A673 (cell line): ENCODE measurements at regions not wholly inside any gene's neighbourhood (a gene's known extent, or its start where the extent isn't known, plus 50 kb on each side); places are given as distances from the start of the nearest gene placed in this dataset.

Experiments used
- BruUV-seq: library from RNA; stranded (reverse); fragments of 400-500 nt; replicated peaks from 2 replicates; lab custom pipeline; 2021; lab: Mats Ljungman, UMichigan
- CTCF ChIA-PET: fragments of 300-600 bp; sonication (Branson Sonifier 250); formaldehyde crosslinking; loops from one replicate; lab custom pipeline; 2022; ENCODE audit warnings: antibody characterized with exemption; lab: Charles Lee
- POLR2A ChIA-PET: fragments of 300-600 bp; sonication (Branson Sonifier 250); formaldehyde crosslinking; loops from one replicate; lab custom pipeline; 2022; ENCODE audit warnings: antibody characterized with exemption; ENCODE audit not compliant: low non-redundant PET; lab: Charles Lee
- DNase-seq: peaks from one replicate; pipeline ENCODE4 v3.0.0-alpha.2; 2015; ENCODE audit warnings: low spot score
- H3K27ac ChIP-seq: fragments of 200-600 bp; sonication (generic); 2 replicates; pipeline ENCODE4 v1.5.1; 2016; ENCODE audit warnings: mixed run types, low read depth, mild to moderate bottlenecking, mixed read lengths, antibody characterized with exemption, low read length; ENCODE audit not compliant: poor library complexity, severe bottlenecking
- H3K27me3 ChIP-seq: fragments of 200-600 bp; sonication (generic); replicated peaks from 2 replicates; pipeline ENCODE4 v1.6.1; 2017; ENCODE audit warnings: mixed run types, low read depth, mild to moderate bottlenecking, mixed read lengths, antibody characterized with exemption, low read length; ENCODE audit not compliant: insufficient read depth, poor library complexity
- H3K36me3 ChIP-seq: fragments of 200-600 bp; sonication (generic); 2 replicates; pipeline ENCODE4 v1.6.1; 2016; ENCODE audit warnings: mixed run types, mild to moderate bottlenecking, mixed read lengths, antibody characterized with exemption, low read length; ENCODE audit not compliant: insufficient read depth, poor library complexity, severe bottlenecking
- H3K4me1 ChIP-seq: fragments of 200-600 bp; sonication (generic); 2 replicates; pipeline ENCODE4 v1.6.1; 2017; ENCODE audit warnings: mixed run types, mild to moderate bottlenecking, mixed read lengths, antibody characterized with exemption, low read length; ENCODE audit not compliant: insufficient read depth, poor library complexity, severe bottlenecking
- H3K4me3 ChIP-seq: fragments of 200-600 bp; sonication (generic); 2 replicates; pipeline ENCODE4 v1.5.1; 2016; ENCODE audit warnings: low read depth, mixed run types, mild to moderate bottlenecking, mixed read lengths, low read length; ENCODE audit not compliant: poor library complexity, severe bottlenecking
- H3K9me3 ChIP-seq: fragments of 200-600 bp; sonication (generic); 2 replicates; pipeline ENCODE4 v1.6.1; 2016; ENCODE audit warnings: mixed run types, low read depth, mild to moderate bottlenecking, mixed read lengths, antibody characterized with exemption, low read length; ENCODE audit not compliant: poor library complexity, severe bottlenecking
- CTCF ChIP-seq: fragments of 300-800, 200-600 bp; sonication (generic); conservative IDR thresholded peaks from 2 replicates; pipeline ENCODE4 v1.5.1; 2017; ENCODE audit warnings: low read depth, mild to moderate bottlenecking, antibody characterized with exemption, low read length, moderate library complexity, mixed read lengths
- EZH2 ChIP-seq: fragments of 200-600 bp; sonication (generic); IDR thresholded peaks from 2 replicates; pipeline ENCODE4 v1.6.1; 2017; ENCODE audit warnings: borderline replicate concordance, low read depth, mild to moderate bottlenecking, mixed read lengths, antibody characterized with exemption, low read length; ENCODE audit not compliant: poor library complexity, severe bottlenecking
- intact Hi-C: fragments of 100-400 bp; cut with micrococcal nuclease; formaldehyde crosslinking; loops from one replicate; pipeline ENCODE4 v1.10.0; 2022; ENCODE audit not compliant: unreplicated experiment

GRCh38 chr5:174313615-174314014 is 268.1 kb downstream of the NSG2 start:
- no peak for DNase-seq
- Histone ChIP-seq H3K9me3 (no peaks in the 10 kb centered on the region), H3K36me3 (no peaks in the 10 kb centered on the region), H3K4me1 (no peaks in the 10 kb centered on the region), H3K4me3 (no peak overlapping the region), H3K27ac (no peak overlapping the region), H3K27me3 (no peaks in the 10 kb centered on the region)
- no peak for TF ChIP-seq CTCF
- no peak for TF ChIP-seq EZH2
- ChIA-PET CTCF (no interaction called here), POLR2A (no interaction called here)
- BruUV-seq: no TSS peak
- intact Hi-C loops: loop anchor here (5.0 to 10.0 kb wide), 2 partner anchors 291 to 1019 kb away; no protein-coding TSS in a partner anchor

- H3K27me3 ChIP-seq: no peaks in the 10 kb centered on the region
- intact Hi-C loops: loop anchor here (5.0 to 10.0 kb wide), 2 partner anchors 292 to 1019 kb away; no protein-coding TSS in a partner anchor
- BruUV-seq: no TSS peak
Measured at GRCh38 chr5:174314261-174314660, 268.8 kb downstream of the NSG2 start.

GRCh38 chr5:174315471-174315870 is 270.0 kb downstream of the NSG2 start:
- Histone ChIP-seq H3K4me1 (no peaks in the 10 kb centered on the region), H3K9me3 (no peaks in the 10 kb centered on the region), H3K27me3 (peaks cover 5% of the 10 kb centered on the region), H3K4me3 (no peak overlapping the region), H3K36me3 (no peaks in the 10 kb centered on the region), H3K27ac (no peak overlapping the region)
- no peak for TF ChIP-seq EZH2
- no peak for TF ChIP-seq CTCF
- ChIA-PET CTCF (no interaction called here), POLR2A (no interaction called here)
- DNase-seq: no peak
- intact Hi-C loops: loop anchor here (10.0 kb wide), 1 partner anchor 1021 kb away; no protein-coding TSS in a partner anchor
- no TSS peak for BruUV-seq

More at GRCh38 chr5:174314261-174314660, 268.8 kb downstream of the NSG2 start:
- no peak for DNase-seq
- ChIA-PET CTCF (interaction anchor here (1.0 kb wide), 1 partner anchor 269 kb away, joined by 3 read pairs; the partner anchor contains the start of gene NSG2), POLR2A (no interaction called here)
- Histone ChIP-seq H3K27ac (no peak overlapping the region), H3K4me1 (no peaks in the 10 kb centered on the region), H3K4me3 (no peak overlapping the region), H3K36me3 (no peaks in the 10 kb centered on the region), H3K9me3 (no peaks in the 10 kb centered on the region)
- TF ChIP-seq EZH2 (no peak), CTCF (no peak)
